Lower leg skin (tissue), 3 donors: ENCODE measurements at regions not wholly inside any gene's neighbourhood (a gene's known extent, or its start where the extent isn't known, plus 50 kb on each side); places are given as distances from the start of the nearest gene placed in this dataset.

Experiments used
- CTCF ChIP-seq, 3 donors: fragments of 450-650 bp; IDR thresholded peaks; one replicate each; pipeline ENCODE4 v1.5.1; 2016; ENCODE audit warnings: antibody characterized with exemption in 3 of 3, mild to moderate bottlenecking in 3 of 3, moderate library complexity in 2 of 3
- POLR2A ChIP-seq, 2 donors: fragments of 450-650 bp; IDR thresholded peaks; one replicate each; pipeline ENCODE4 v1.6.1; 2016 to 2017; ENCODE audit warnings: antibody characterized with exemption in 2 of 2, mild to moderate bottlenecking in 1 of 2, moderate library complexity in 1 of 2

- TF ChIP-seq CTCF (IDR thresholded peaks at IDR 0.05) (no peak), POLR2A (IDR thresholded peaks at IDR 0.05) (no peak)
Observed at GRCh38 chr2:48873666-48874065, 118.1 kb upstream of the LHCGR start.
